HG03280 (cell line): ENCODE measurements at regions not wholly inside any gene's neighbourhood (a gene's known extent, or its start where the extent isn't known, plus 50 kb on each side); places are given as distances from the start of the nearest gene placed in this dataset.

Experiments
- ATAC-seq: cut with Tn5 transposase; IDR thresholded peaks from one replicate; pipeline ENCODE4 v1.9.1; 2021; ENCODE audit warnings: mild to moderate bottlenecking, moderate library complexity; ENCODE audit not compliant: unreplicated experiment

- no peak for ATAC-seq
Observed at GRCh38 chr3:31004025-31004678, 109.7 kb upstream of the GADL1 start.

GRCh38 chr3:31008994-31009393 is 114.5 kb upstream of the GADL1 start:
- no peak for ATAC-seq

GRCh38 chr3:31009881-31010280 is 115.4 kb upstream of the GADL1 start:
- ATAC-seq, result no peak

GRCh38 chr3:31010491-31010890 is 116.0 kb upstream of the GADL1 start:
- no peak for ATAC-seq

- ATAC-seq, result no peak
Observed at GRCh38 chr3:31011380-31011779, 116.9 kb upstream of the GADL1 start.

GRCh38 chr3:31013090-31013489 is 118.6 kb upstream of the GADL1 start:
- no peak for ATAC-seq

- ATAC-seq, result no peak
Observed at GRCh38 chr3:31013843-31014242, 119.4 kb upstream of the GADL1 start.

- ATAC-seq, result no peak
Observed at GRCh38 chr3:31014317-31015040, 120.0 kb upstream of the GADL1 start.

- no peak for ATAC-seq
Observed at GRCh38 chr3:31016196-31016595, 121.7 kb upstream of the GADL1 start.

GRCh38 chr3:31022716-31023115 is 128.3 kb upstream of the GADL1 start:
- no peak for ATAC-seq

- no peak for ATAC-seq
Observed at GRCh38 chr3:31025541-31025940, 131.1 kb upstream of the GADL1 start.

GRCh38 chr3:31027191-31027761 is 132.8 kb upstream of the GADL1 start:
- no peak for ATAC-seq

GRCh38 chr3:31027914-31028313 is 133.5 kb upstream of the GADL1 start:
- no peak for ATAC-seq

GRCh38 chr3:31028766-31029165 is 134.3 kb upstream of the GADL1 start:
- no peak for ATAC-seq

- no peak for ATAC-seq
Observed at GRCh38 chr3:31029706-31030105, 135.2 kb upstream of the GADL1 start.

- no peak for ATAC-seq
Observed at GRCh38 chr3:31035681-31036080, 141.2 kb upstream of the GADL1 start.

GRCh38 chr3:31038086-31038739 is 143.8 kb upstream of the GADL1 start:
- no peak for ATAC-seq

GRCh38 chr3:31039145-31039544 is 144.7 kb upstream of the GADL1 start:
- ATAC-seq, result no peak

- no peak for ATAC-seq
Observed at GRCh38 chr3:31041161-31041978, 146.9 kb upstream of the GADL1 start.

GRCh38 chr3:31043184-31043819 is 148.8 kb upstream of the GADL1 start:
- ATAC-seq, result no peak
